Fibroblast of lung (primary cell): ENCODE measurements at regions not wholly inside any gene's neighbourhood (a gene's known extent, or its start where the extent isn't known, plus 50 kb on each side); places are given as distances from the start of the nearest gene placed in this dataset.

Source experiments
- CTCF ChIP-seq, 2 donors: IDR thresholded peaks in 1 of 2; conservative IDR thresholded peaks in 1 of 2; 1 replicate in 1 of 2; 2 replicates in 1 of 2; pipeline ENCODE4 v1.5.1; 2011 to 2012; ENCODE audit warnings: low read length in 2 of 2, control low read depth in 1 of 2, inconsistent platforms in 1 of 2, low read depth in 1 of 2, mild to moderate bottlenecking in 1 of 2
- EZH2 ChIP-seq: IDR thresholded peaks from 2 replicates; pipeline ENCODE4 v1.5.1; 2012; ENCODE audit warnings: low read length, control low read depth, mild to moderate bottlenecking; ENCODE audit errors: missing control alignments

GRCh38 chr13:61700620-61701019 is 285.0 kb upstream of the PCDH20 start:
- TF ChIP-seq CTCF (conservative IDR thresholded peaks at IDR 0.05 in 1 of 2, IDR thresholded peaks at IDR 0.05 in 1 of 2; ENCODE audit: low read depth in 1 of 2, low read length in 2 of 2) (no peak), EZH2 (no peak)
